Cardiac muscle cell (in vitro differentiated cells and primary cell): ENCODE measurements at regions not wholly inside any gene's neighbourhood (a gene's known extent, or its start where the extent isn't known, plus 50 kb on each side); places are given as distances from the start of the nearest gene placed in this dataset.

ENCODE experiments used
- DNase-seq, 2 donors: peaks; one replicate each; pipeline versions ENCODE4 v3.0.0 to v3.0.0-alpha.2; 2010 to 2017; ENCODE audit warnings: low read depth in 1 of 2, low spot score in 1 of 2
- H3K27ac ChIP-seq: fragments of 200-600 bp; sonication (generic); 2 replicates; pipeline ENCODE4 v1.5.1; 2016
- H3K27me3 ChIP-seq: fragments of 200-600 bp; sonication (generic); 2 replicates; pipeline ENCODE4 v1.6.0; 2016; ENCODE audit warnings: control low read depth
- H3K36me3 ChIP-seq: fragments of 200-600 bp; sonication (generic); 2 replicates; pipeline ENCODE4 v1.5.1; 2016; ENCODE audit warnings: control low read depth
- H3K4me1 ChIP-seq: fragments of 200-600 bp; sonication (generic); 2 replicates; pipeline ENCODE4 v1.8.1; 2017; ENCODE audit warnings: low read depth, mild to moderate bottlenecking, mixed run types
- H3K4me3 ChIP-seq: fragments of 200-600 bp; sonication (generic); 2 replicates; pipeline ENCODE4 v1.5.1; 2016; ENCODE audit warnings: mild to moderate bottlenecking
- H3K9me3 ChIP-seq: fragments of 200-600 bp; sonication (generic); 2 replicates; pipeline ENCODE4 v1.5.1; 2017; ENCODE audit warnings: low read depth, mild to moderate bottlenecking, control low read depth
- CTCF ChIP-seq: IDR thresholded peaks from 2 replicates; pipeline ENCODE4 v1.5.1; 2012; ENCODE audit warnings: low read depth, mild to moderate bottlenecking, low read length

DNA sequence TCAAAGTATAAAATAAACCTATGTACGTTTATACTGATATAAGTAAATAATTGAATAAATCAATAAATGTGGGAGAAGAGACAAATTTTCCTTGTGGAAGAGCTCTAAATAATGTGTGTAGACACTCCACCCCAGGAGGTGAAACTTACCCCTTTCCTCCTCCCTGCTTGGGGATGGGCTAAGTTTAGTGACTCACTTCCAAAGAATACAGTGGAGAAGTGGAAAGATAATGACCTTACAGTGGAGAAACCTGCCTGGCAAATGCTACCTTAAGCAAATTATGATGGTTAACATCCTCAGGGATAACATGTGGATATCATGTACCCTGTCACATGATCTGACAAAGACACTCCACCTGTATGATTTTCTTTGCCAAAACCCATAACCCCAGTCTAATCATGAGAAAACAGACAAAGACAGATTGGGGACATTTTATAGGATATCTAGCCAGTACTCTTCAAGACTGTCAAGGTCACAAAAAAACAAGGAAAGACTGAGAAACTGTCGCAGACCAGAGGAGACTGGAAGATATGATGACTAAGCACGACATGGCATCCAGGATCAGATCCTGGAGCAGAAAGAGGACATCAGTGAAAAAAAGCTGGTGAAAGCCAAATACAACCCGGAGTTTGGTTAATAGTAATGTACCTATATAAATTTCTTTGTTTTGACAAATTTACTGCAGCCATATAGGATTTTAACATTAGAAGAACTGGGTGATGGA, 195.5 kb upstream of the PRDM1 start:
- peaks cover under 1% of the 10 kb centered on the region for H3K4me1 ChIP-seq
- no peak for TF ChIP-seq CTCF
- no peak for DNase-seq
- H3K9me3 ChIP-seq: no peaks in the 10 kb centered on the region
- no peaks in the 10 kb centered on the region for H3K36me3 ChIP-seq
- no peak overlapping the region for H3K4me3 ChIP-seq
- H3K27ac ChIP-seq: no peak overlapping the region
- H3K27me3 ChIP-seq: no peaks in the 10 kb centered on the region

GRCh38 chr6:105889902-105890301, 196.2 kb upstream of the PRDM1 start:
- Histone ChIP-seq H3K4me1 (no peaks in the 10 kb centered on the region), H3K27ac (no peak overlapping the region), H3K27me3 (no peaks in the 10 kb centered on the region), H3K9me3 (no peaks in the 10 kb centered on the region), H3K36me3 (no peaks in the 10 kb centered on the region), H3K4me3 (no peak overlapping the region)
- TF ChIP-seq CTCF: no peak
- no peak for DNase-seq

DNA sequence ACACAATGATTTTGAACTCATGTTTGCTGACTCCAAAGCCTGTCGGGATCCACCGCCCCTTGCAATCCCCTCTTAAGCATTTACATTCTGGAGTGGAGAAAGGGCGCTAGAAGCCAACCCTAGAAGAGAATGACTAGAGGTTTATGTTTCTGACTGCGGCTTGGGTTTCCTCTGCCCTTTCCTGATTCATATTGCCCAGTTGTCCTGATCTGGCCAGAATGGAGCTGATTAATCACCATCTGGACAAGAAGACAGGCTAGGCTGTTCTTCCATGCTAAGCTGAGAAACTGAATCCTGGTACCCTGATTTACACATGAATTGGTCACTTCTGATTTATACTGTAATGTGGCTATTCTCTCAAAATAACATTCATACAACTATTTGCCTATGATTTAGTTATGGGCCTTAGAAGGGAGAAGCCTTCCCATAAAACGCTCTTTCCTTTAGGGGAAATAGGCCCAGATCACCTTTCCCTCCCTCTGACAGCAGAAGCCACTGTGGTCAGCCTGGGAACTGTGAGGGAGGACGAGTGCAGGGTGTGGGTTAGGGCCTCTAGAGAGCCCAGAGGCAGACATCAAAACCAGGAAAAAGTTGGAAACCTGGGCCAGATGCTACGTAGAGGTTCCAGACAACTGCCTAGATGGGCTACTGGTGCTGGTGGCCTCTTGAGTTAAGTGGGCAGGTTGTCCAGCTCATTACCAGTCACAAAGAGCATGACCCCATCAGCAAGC, 199.2 kb upstream of the PRDM1 start:
- Histone ChIP-seq H3K27me3 (no peaks in the 10 kb centered on the region), H3K9me3 (no peaks in the 10 kb centered on the region), H3K4me3 (no peak overlapping the region), H3K4me1 (no peaks in the 10 kb centered on the region), H3K27ac (no peak overlapping the region), H3K36me3 (no peaks in the 10 kb centered on the region)
- DNase-seq: no peak
- TF ChIP-seq CTCF: no peak

DNA sequence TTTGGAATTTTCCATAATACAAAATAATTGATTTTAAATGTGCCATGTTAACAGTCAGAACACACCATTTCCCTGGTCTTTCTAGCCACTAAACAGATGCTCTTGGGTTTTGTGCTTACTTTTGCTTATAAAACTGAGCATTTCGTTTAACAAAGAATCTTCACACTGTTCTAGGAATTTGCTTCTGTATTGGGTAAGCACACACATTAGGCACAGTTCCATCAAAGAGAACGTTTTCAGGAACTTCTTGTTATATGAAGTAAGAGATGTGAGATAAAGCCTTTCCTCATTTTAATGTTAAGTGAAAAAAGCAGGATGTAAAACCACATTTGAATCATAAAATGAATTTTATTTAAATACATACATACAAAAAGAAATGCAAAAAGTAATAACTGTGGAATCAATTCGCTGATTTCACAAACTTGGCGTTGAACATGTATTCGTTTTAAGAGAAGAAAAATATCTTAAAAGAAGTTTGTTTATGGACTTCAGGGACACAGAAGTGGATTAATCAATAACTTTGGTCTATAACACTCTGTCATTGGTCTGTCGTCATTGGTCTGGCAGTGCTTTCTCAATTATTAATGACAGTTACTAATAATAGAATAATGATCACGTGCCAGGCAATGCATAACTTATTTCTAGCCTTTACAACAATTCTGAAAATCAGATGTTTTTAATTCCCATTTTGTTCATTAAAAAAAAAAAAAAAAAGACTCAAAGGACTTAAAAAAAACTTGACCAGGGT, 199.9 kb upstream of the PRDM1 start:
- Histone ChIP-seq H3K27ac (no peak overlapping the region), H3K4me3 (no peak overlapping the region), H3K36me3 (no peaks in the 10 kb centered on the region), H3K27me3 (no peaks in the 10 kb centered on the region), H3K9me3 (no peaks in the 10 kb centered on the region), H3K4me1 (no peaks in the 10 kb centered on the region)
- DNase-seq: no peak
- no peak for TF ChIP-seq CTCF

GRCh38 chr6:105884426-105884825, 201.7 kb upstream of the PRDM1 start:
- H3K4me3 ChIP-seq: no peak overlapping the region
- H3K27me3 ChIP-seq: no peaks in the 10 kb centered on the region
- no peak for TF ChIP-seq CTCF
- no peaks in the 10 kb centered on the region for H3K9me3 ChIP-seq
- no peak overlapping the region for H3K27ac ChIP-seq
- H3K4me1 ChIP-seq: no peaks in the 10 kb centered on the region
- DNase-seq: no peak
- no peaks in the 10 kb centered on the region for H3K36me3 ChIP-seq
